B cell (primary cell): ENCODE measurements at regions not wholly inside any gene's neighbourhood (a gene's known extent, or its start where the extent isn't known, plus 50 kb on each side); places are given as distances from the start of the nearest gene placed in this dataset.

Source experiments
- ATAC-seq: fragments of 200-7000 bp; cut with Tn5 transposase; one replicate; pipeline ENCODE4 v1.10.0; 2021; ENCODE audit warnings: low read depth, mild to moderate bottlenecking, moderate number of reproducible peaks, moderate library complexity
- CTCF ChIA-PET: fragments of 350-600 bp; sonication (Branson Sonifier 250); formaldehyde crosslinking; loops from one replicate; lab custom pipeline; 2021; ENCODE audit warnings: antibody characterized with exemption, inconsistent platforms; lab: Charles Lee
- POLR2A ChIA-PET: fragments of 350-600 bp; sonication (Branson Sonifier 250); formaldehyde crosslinking; loops from one replicate; lab custom pipeline; 2021; ENCODE audit warnings: antibody characterized with exemption; lab: Charles Lee
- DNase-seq: peaks from one replicate; pipeline ENCODE4 v3.0.0; 2013
- H2AFZ ChIP-seq: 2 replicates; pipeline ENCODE4 v1.6.1; 2012; ENCODE audit warnings: mild to moderate bottlenecking, low read depth, low read length; ENCODE audit not compliant: insufficient read depth, poor library complexity, severe bottlenecking
- H3K27ac ChIP-seq, 2 donors: 1 replicate in 1 of 2; 2 replicates in 1 of 2; pipeline ENCODE4 v1.5.1; 2012 to 2013; ENCODE audit warnings: low read length in 2 of 2, mild to moderate bottlenecking in 2 of 2, moderate library complexity in 1 of 2
- H3K27me3 ChIP-seq, 4 experiments: fragments of 200-600 bp in 1 of 4; sonication (generic) in 1 of 4; replicated peaks in 1 of 4; 1 replicate in 2 of 4; 2 replicates in 2 of 4; pipeline versions ENCODE4 v1.6.1 to v1.7.0; 2013 to 2016; ENCODE audit warnings: low read length in 3 of 4, mild to moderate bottlenecking in 2 of 4, mixed read lengths in 1 of 4, moderate library complexity in 1 of 4; ENCODE audit not compliant: insufficient read depth in 4 of 4, control insufficient read depth in 3 of 4; ENCODE audit errors: control extremely low read depth in 1 of 4
- H3K36me3 ChIP-seq, 2 experiments: replicated peaks in 1 of 2; 1 replicate in 1 of 2; 2 replicates in 1 of 2; pipeline versions ENCODE4 v1.6.1 to v1.7.1; 2013; ENCODE audit warnings: low read length in 1 of 2; ENCODE audit not compliant: insufficient read depth in 2 of 2, control insufficient read depth in 1 of 2; ENCODE audit errors: control extremely low read depth in 1 of 2, extremely low read depth in 1 of 2
- H3K4me1 ChIP-seq, 2 donors: fragments of 200-600 bp in 1 of 2; sonication (generic) in 1 of 2; 1 replicate in 1 of 2; 2 replicates in 1 of 2; pipeline versions ENCODE4 v1.5.1 to v1.6.1; 2013 to 2017; ENCODE audit warnings: low read length in 2 of 2; ENCODE audit not compliant: control insufficient read depth in 2 of 2, insufficient read depth in 2 of 2
- H3K4me2 ChIP-seq: replicated peaks from 2 replicates; pipeline ENCODE3; 2012; ENCODE audit warnings: mild to moderate bottlenecking, low read depth, low read length; ENCODE audit not compliant: poor library complexity, severe bottlenecking
- H3K4me3 ChIP-seq, 5 experiments: fragments of 200-600 bp in 1 of 5; sonication (generic) in 1 of 5; 1 replicate in 3 of 5; 2 replicates in 2 of 5; pipeline versions ENCODE4 v1.5.1 to v1.7.0; 2011 to 2016; ENCODE audit warnings: low read length in 4 of 5, mild to moderate bottlenecking in 4 of 5, low read depth in 2 of 5, control low read depth in 1 of 5, moderate library complexity in 1 of 5; ENCODE audit not compliant: insufficient read depth in 1 of 5; ENCODE audit errors: control extremely low read depth in 1 of 5, extremely low read depth in 1 of 5
- H3K79me2 ChIP-seq: fragments of 200-600 bp; sonication (generic); one replicate; pipeline ENCODE4 v1.6.0; 2016; ENCODE audit warnings: low read length; ENCODE audit not compliant: control insufficient read depth, insufficient read depth
- H3K9ac ChIP-seq: fragments of 200-600 bp; sonication (generic); 2 replicates; pipeline ENCODE4 v1.6.1; 2017; ENCODE audit warnings: mild to moderate bottlenecking, low read length, moderate library complexity
- H3K9me3 ChIP-seq, 3 donors: one replicate each; pipeline versions ENCODE4 v1.6.1 to v1.7.1; 2013; ENCODE audit warnings: low read length in 2 of 3; ENCODE audit not compliant: control insufficient read depth in 2 of 3, insufficient read depth in 1 of 3; ENCODE audit errors: control extremely low read depth in 1 of 3
- H4K20me1 ChIP-seq: 2 replicates; pipeline ENCODE4 v1.6.0; 2012; ENCODE audit warnings: mild to moderate bottlenecking, low read length; ENCODE audit not compliant: insufficient read depth, control insufficient read depth, poor library complexity, severe bottlenecking
- H3K27ac Mint-ChIP-seq: one replicate; pipeline ENCODE4 v1.8.0; 2021; ENCODE audit warnings: mixed read lengths
- H3K27me3 Mint-ChIP-seq: one replicate; pipeline ENCODE4 v1.8.0; 2021; ENCODE audit warnings: mixed read lengths
- H3K4me1 Mint-ChIP-seq: one replicate; pipeline ENCODE4 v1.8.0; 2021; ENCODE audit warnings: mixed read lengths
- H3K4me3 Mint-ChIP-seq: one replicate; pipeline ENCODE4 v1.8.0; 2021; ENCODE audit warnings: mixed read lengths
- H3K9me3 Mint-ChIP-seq: one replicate; pipeline ENCODE4 v1.8.0; 2022; ENCODE audit warnings: mixed read lengths; ENCODE audit not compliant: insufficient read depth
- CTCF ChIP-seq: fragments of 200-600 bp; IDR thresholded peaks from one replicate; pipeline ENCODE4 v1.8.0; 2022; ENCODE audit warnings: antibody characterized with exemption, mild to moderate bottlenecking
- EZH2 ChIP-seq: IDR thresholded peaks from 2 replicates; pipeline ENCODE4 v1.6.1; 2012; ENCODE audit warnings: borderline replicate concordance, low read depth, mild to moderate bottlenecking, moderate library complexity, low read length; ENCODE audit not compliant: insufficient read depth, poor library complexity, severe bottlenecking
- WGBS: methylation state at CpG from one replicate; pipeline ENCODE4 v1.1.5; 2013; ENCODE audit warnings: missing lambda C conversion rate; ENCODE audit not compliant: insufficient coverage; 5-methylcytosine and 5-hydroxymethylcytosine counted together
- intact Hi-C: fragments of 100-400 bp; cut with micrococcal nuclease; formaldehyde crosslinking; loops from one replicate; pipeline ENCODE4 v1.10.0; 2022

- Mint-ChIP-seq H3K27me3 (peaks cover 7% of the 10 kb centered on the region), H3K4me3 (no peak overlapping the region), H3K27ac (no peak overlapping the region), H3K4me1 (no peaks in the 10 kb centered on the region), H3K9me3 (no peaks in the 10 kb centered on the region)
- ATAC-seq: no peak
- TF ChIP-seq EZH2 (no peak), CTCF (no peak)
- Histone ChIP-seq H3K9me3 (no peaks in the 10 kb centered on the region), H3K4me3 (no peak overlapping the region), H3K9ac (no peak overlapping the region), H3K4me2 (no peak overlapping the region), H3K27me3 (peaks cover 0 to 3% (median 0%) of the 10 kb centered on the region in 4 experiments), H3K4me1 (no peaks in the 10 kb centered on the region), H2AFZ (no peak overlapping the region), H3K79me2 (no peaks in the 10 kb centered on the region), H3K27ac (no peak overlapping the region), H4K20me1 (no peaks in the 10 kb centered on the region), H3K36me3 (no peaks in the 10 kb centered on the region)
- CTCF ChIA-PET: no interaction called here
- POLR2A ChIA-PET: no interaction called here
- intact Hi-C loops: no loop called here
- no CpG with 5 or more reads among the region's 2 CpGs for WGBS
- no peak for DNase-seq
These were observed 187.6 kb upstream of the DPP10 start for GRCh38 chr2:114254875-114255274.

GRCh38 chr2:114259389-114259788, 183.1 kb upstream of the DPP10 start:
- H3K9me3 Mint-ChIP-seq: no peaks in the 10 kb centered on the region
- H2AFZ ChIP-seq: no peak overlapping the region
- peaks cover 0 to 3% (median 0%) of the 10 kb centered on the region in 4 experiments for H3K27me3 ChIP-seq

More at GRCh38 chr2:114259389-114259788, 183.1 kb upstream of the DPP10 start:
- no peaks in the 10 kb centered on the region for H3K36me3 ChIP-seq
- H3K79me2 ChIP-seq: no peaks in the 10 kb centered on the region
- ChIA-PET POLR2A (no interaction called here), CTCF (no interaction called here)
- H3K4me1 ChIP-seq: no peaks in the 10 kb centered on the region
- H4K20me1 ChIP-seq: no peaks in the 10 kb centered on the region
- intact Hi-C loops: no loop called here
- no peaks in the 10 kb centered on the region for H3K9me3 ChIP-seq
- peaks cover 7% of the 10 kb centered on the region for H3K27me3 Mint-ChIP-seq
- no peak overlapping the region for H3K4me3 Mint-ChIP-seq
- no peak for TF ChIP-seq CTCF
- no peak for TF ChIP-seq EZH2
- no peak overlapping the region for H3K4me3 ChIP-seq
- no peak for ATAC-seq
- no peak overlapping the region for H3K27ac Mint-ChIP-seq
- DNase-seq: no peak
- H3K4me2 ChIP-seq: no peak overlapping the region
- WGBS: no CpG with 5 or more reads among the region's 3 CpGs
- no peaks in the 10 kb centered on the region for H3K4me1 Mint-ChIP-seq
- H3K27ac ChIP-seq: no peak overlapping the region
- H3K9ac ChIP-seq: no peak overlapping the region
